IMR-90 (cell line): ENCODE measurements at regions not wholly inside any gene's neighbourhood (a gene's known extent, or its start where the extent isn't known, plus 50 kb on each side); places are given as distances from the start of the nearest gene placed in this dataset.

Experiments used
- ATAC-seq: fragments of 200-7000 bp; cut with Tn5 transposase; 2 replicates; pipeline ENCODE4 v1.9.1; 2020; ENCODE audit warnings: low read depth, mild to moderate bottlenecking, moderate library complexity
- BruUV-seq: library from RNA; stranded (reverse); fragments of 400-500 nt; replicated peaks from 2 replicates; lab custom pipeline; 2021; lab: Mats Ljungman, UMichigan
- CTCF ChIA-PET: fragments of 300-600 bp; formaldehyde crosslinking; extraction: SDS; loops from one replicate; lab custom pipeline; 2021; ENCODE audit warnings: antibody characterized with exemption; lab: Yijun Ruan, JAX
- POLR2A ChIA-PET: fragments of 300-600 bp; sonication (Branson Sonifier 250); formaldehyde crosslinking; loops from one replicate; lab custom pipeline; 2022; ENCODE audit warnings: antibody characterized with exemption; ENCODE audit not compliant: unreplicated experiment; lab: Charles Lee
- DNase-seq: peaks from one replicate; pipeline ENCODE4 v3.0.0; 2013
- H2AFZ ChIP-seq: replicated peaks from 2 replicates; pipeline ENCODE3; 2013; ENCODE audit warnings: low read length, mild to moderate bottlenecking; ENCODE audit not compliant: poor library complexity
- H2AK5ac ChIP-seq: 2 replicates; pipeline ENCODE4 v1.6.1; 2013; ENCODE audit warnings: low read depth, low read length, inconsistent platforms
- H2AK9ac ChIP-seq: replicated peaks from 2 replicates; pipeline ENCODE3; 2013; ENCODE audit warnings: mild to moderate bottlenecking, low read depth, low read length, moderate library complexity; ENCODE audit not compliant: poor library complexity
- H2BK120ac ChIP-seq: 2 replicates; pipeline ENCODE4 v1.6.1; 2013; ENCODE audit warnings: low read depth, low read length, inconsistent platforms
- H2BK15ac ChIP-seq: 3 replicates; pipeline ENCODE4 v1.6.1; 2013; ENCODE audit warnings: low read depth, low read length, inconsistent platforms
- H2BK20ac ChIP-seq: 2 replicates; pipeline ENCODE4 v1.6.1; 2013; ENCODE audit warnings: low read depth, mild to moderate bottlenecking, inconsistent platforms, low read length, moderate library complexity
- H2BK5ac ChIP-seq: 2 replicates; pipeline ENCODE4 v1.6.1; 2013; ENCODE audit warnings: mild to moderate bottlenecking, low read depth, low read length, inconsistent platforms; ENCODE audit not compliant: poor library complexity, severe bottlenecking
- H3K14ac ChIP-seq: replicated peaks from 2 replicates; pipeline ENCODE4 v1.6.1; 2013; ENCODE audit warnings: low read depth, low read length, inconsistent platforms
- H3K18ac ChIP-seq: 2 replicates; pipeline ENCODE4 v1.6.1; 2013; ENCODE audit warnings: low read depth, low read length, control low read depth
- H3K23ac ChIP-seq: 2 replicates; pipeline ENCODE4 v1.6.1; 2013; ENCODE audit warnings: low read depth, low read length, inconsistent platforms
- H3K27ac ChIP-seq: 2 replicates; pipeline ENCODE4 v1.5.1; 2013; ENCODE audit warnings: mild to moderate bottlenecking, control low read depth, low read length; ENCODE audit not compliant: insufficient read depth
- H3K27me3 ChIP-seq: 2 replicates; pipeline ENCODE4 v1.6.1; 2013; ENCODE audit warnings: low read length; ENCODE audit not compliant: control insufficient read depth, insufficient read depth
- H3K36me3 ChIP-seq: 2 replicates; pipeline ENCODE4 v1.6.1; 2013; ENCODE audit warnings: low read length, mixed read lengths; ENCODE audit not compliant: control insufficient read depth, insufficient read depth
- H3K4ac ChIP-seq: 2 replicates; pipeline ENCODE4 v1.6.1; 2013; ENCODE audit warnings: low read depth, low read length, inconsistent platforms
- H3K4me1 ChIP-seq: 2 replicates; pipeline ENCODE4 v1.6.1; 2013; ENCODE audit warnings: low read length, mixed read lengths; ENCODE audit not compliant: control insufficient read depth, insufficient read depth
- H3K4me2 ChIP-seq: 2 replicates; pipeline ENCODE4 v1.6.1; 2013; ENCODE audit warnings: low read depth, mild to moderate bottlenecking, control low read depth, low read length, moderate library complexity
- H3K4me3 ChIP-seq: 2 replicates; pipeline ENCODE4 v1.5.1; 2013; ENCODE audit warnings: low read depth, mild to moderate bottlenecking, control low read depth, low read length, moderate library complexity; ENCODE audit not compliant: insufficient read depth
- H3K56ac ChIP-seq: 2 replicates; pipeline ENCODE4 v1.6.1; 2013; ENCODE audit warnings: low read length, inconsistent platforms; ENCODE audit not compliant: insufficient read depth; ENCODE audit errors: extremely low read depth
- H3K79me1 ChIP-seq, 2 experiments: 2 replicates each; pipeline ENCODE4 v1.6.1; 2013; ENCODE audit warnings: low read length in 2 of 2, inconsistent platforms in 1 of 2, low read depth in 1 of 2
- H3K9ac ChIP-seq: 2 replicates; pipeline ENCODE4 v1.6.1; 2013; ENCODE audit warnings: low read depth, low read length, control low read depth
- H3K9me1 ChIP-seq: 2 replicates; pipeline ENCODE4 v1.6.1; 2013; ENCODE audit warnings: low read length, inconsistent platforms; ENCODE audit not compliant: insufficient read depth
- H3K9me3 ChIP-seq: 2 replicates; pipeline ENCODE4 v1.6.1; 2013; ENCODE audit warnings: low read length; ENCODE audit not compliant: control insufficient read depth, insufficient read depth
- H4K20me1 ChIP-seq: 2 replicates; pipeline ENCODE4 v1.6.1; 2013; ENCODE audit warnings: low read length, inconsistent platforms; ENCODE audit not compliant: insufficient read depth
- H4K5ac ChIP-seq: 2 replicates; pipeline ENCODE4 v1.6.1; 2013; ENCODE audit warnings: mild to moderate bottlenecking, low read depth, low read length, control low read depth
- H4K8ac ChIP-seq, 2 experiments: 2 replicates each; pipeline ENCODE4 v1.6.1; 2013; ENCODE audit warnings: low read depth in 2 of 2, low read length in 2 of 2, control low read depth in 1 of 2, inconsistent platforms in 1 of 2
- H4K91ac ChIP-seq: 2 replicates; pipeline ENCODE4 v1.6.1; 2013; ENCODE audit warnings: low read depth, low read length, inconsistent platforms; ENCODE audit not compliant: insufficient read depth
- BHLHE40 ChIP-seq: fragments of 150-350 bp; IDR thresholded peaks from 2 replicates; pipeline ENCODE4 v1.6.1; 2016; ENCODE audit warnings: mild to moderate bottlenecking, low read depth, low read length
- CEBPB ChIP-seq: IDR thresholded peaks from 2 replicates; pipeline ENCODE4 v1.6.1; 2012; ENCODE audit warnings: low read depth, low read length, improper control_type of control experiment
- CHD1 ChIP-seq: IDR thresholded peaks from 2 replicates; pipeline ENCODE4 v1.6.1; 2012; ENCODE audit warnings: low read depth, low read length, improper control_type of control experiment
- FOS ChIP-seq: fragments of 150-350 bp; IDR thresholded peaks from 2 replicates; pipeline ENCODE4 v1.6.1; 2016; ENCODE audit warnings: low read depth, low read length
- MAFK ChIP-seq: IDR thresholded peaks from 2 replicates; pipeline ENCODE4 v1.6.1; 2012; ENCODE audit warnings: low read depth, low read length, improper control_type of control experiment
- MAZ ChIP-seq: IDR thresholded peaks from 2 replicates; pipeline ENCODE4 v1.6.1; 2012; ENCODE audit warnings: low read depth, mild to moderate bottlenecking, low read length, improper control_type of control experiment, moderate library complexity, borderline replicate concordance
- MXI1 ChIP-seq: IDR thresholded peaks from 2 replicates; pipeline ENCODE4 v1.6.1; 2012; ENCODE audit warnings: low read depth, mild to moderate bottlenecking, low read length, moderate library complexity, borderline replicate concordance
- NFE2L2 ChIP-seq: fragments of 150-350 bp; IDR thresholded peaks from 2 replicates; pipeline ENCODE4 v1.6.1; 2016; ENCODE audit warnings: low read depth, mild to moderate bottlenecking, low read length
- POLR2A ChIP-seq: IDR thresholded peaks from 2 replicates; pipeline ENCODE4 v1.6.1; 2012; ENCODE audit warnings: mild to moderate bottlenecking, low read depth, low read length
- RAD21 ChIP-seq: IDR thresholded peaks from 2 replicates; pipeline ENCODE4 v1.6.1; 2012; ENCODE audit warnings: low read length, improper control_type of control experiment
- RCOR1 ChIP-seq: IDR thresholded peaks from 2 replicates; pipeline ENCODE4 v1.6.1; 2012; ENCODE audit warnings: mild to moderate bottlenecking, low read length, improper control_type of control experiment; ENCODE audit not compliant: insufficient replicate concordance
- RFX5 ChIP-seq: IDR thresholded peaks from 2 replicates; pipeline ENCODE4 v1.8.0; 2012; ENCODE audit warnings: low read depth, mild to moderate bottlenecking, low read length, moderate library complexity
- SMC3 ChIP-seq: fragments of 150-350 bp; IDR thresholded peaks from 2 replicates; pipeline ENCODE4 v1.6.1; 2016; ENCODE audit warnings: low read depth, mild to moderate bottlenecking, antibody characterized with exemption, low read length, moderate library complexity
- WGBS, 2 experiments: methylation state at CpG; one replicate each; pipeline versions ENCODE4 v1.1.5 to v1.1.7; 2013; ENCODE audit warnings: missing lambda C conversion rate in 2 of 2; ENCODE audit not compliant: insufficient read length in 1 of 2; ENCODE audit errors: extremely low coverage in 2 of 2; 5-methylcytosine and 5-hydroxymethylcytosine counted together
- dilution Hi-C: fragments of 300-500 bp; cut with HindIII; formaldehyde crosslinking; loops from one replicate; pipeline ENCODE4 v1.14.3; 2018; ENCODE audit warnings: low sequenced_read_pairs; ENCODE audit not compliant: unreplicated experiment
- in situ Hi-C: fragments of 300-500 bp; cut with MboI; formaldehyde crosslinking; loops from 3 replicates; pipeline ENCODE4 v1.14.3; 2019; ENCODE audit warnings: low sequenced_read_pairs, inconsistent platforms, mixed read lengths
- intact Hi-C: fragments of 100-400 bp; cut with micrococcal nuclease; formaldehyde crosslinking; loops from 2 replicates; pipeline ENCODE4 v1.10.0; 2022
- TF ChIP-seq, protein P1 (sequence below): fragments of 150-350 bp; IDR thresholded peaks from 2 replicates; pipeline ENCODE4 v1.6.1; 2016; ENCODE audit warnings: low read depth, mild to moderate bottlenecking, low read length, moderate library complexity, borderline replicate concordance
- TF ChIP-seq, protein P2 (sequence below): fragments of 150-350 bp; IDR thresholded peaks from 2 replicates; pipeline ENCODE4 v1.6.1; 2017; ENCODE audit warnings: mild to moderate bottlenecking, antibody characterized with exemption, low read length, low read depth
- TF ChIP-seq, protein P3 (sequence below): conservative IDR thresholded peaks from 2 replicates; pipeline ENCODE4 v1.5.1; 2012; ENCODE audit warnings: mild to moderate bottlenecking, low read depth, low read length, improper control_type of control experiment

DNA sequence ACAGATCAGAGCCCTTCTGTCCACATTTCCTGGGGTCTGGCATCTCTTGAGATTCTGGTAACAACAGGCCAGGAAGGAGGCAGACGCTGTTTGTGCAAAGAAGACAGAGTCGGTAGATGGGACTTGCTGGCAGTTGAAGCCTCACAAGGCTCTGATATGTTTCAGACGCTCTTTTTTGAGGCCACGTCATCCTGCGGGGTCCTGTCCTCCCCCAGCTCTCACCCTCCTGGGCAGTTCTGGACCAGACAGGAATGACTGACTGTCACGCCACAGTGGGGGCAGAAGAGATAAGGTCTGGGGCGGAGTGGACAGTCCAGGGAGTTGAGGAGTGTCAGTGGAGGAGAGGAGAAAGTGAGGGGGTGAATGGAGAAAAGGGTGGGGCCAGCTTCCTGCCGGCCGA lies 87.1 kb upstream of the SULF2 start:
- H3K9me3 ChIP-seq: no peaks in the 10 kb centered on the region
- H3K27ac ChIP-seq: no peak overlapping the region
- no peak overlapping the region for H2BK15ac ChIP-seq
- no peak overlapping the region for H3K4me3 ChIP-seq
- BruUV-seq: no TSS peak
- CTCF ChIA-PET: no interaction called here
- no peaks in the 10 kb centered on the region for H3K79me1 ChIP-seq
- DNase-seq (no peak), ATAC-seq (no peak)
- no peaks in the 10 kb centered on the region for H3K36me3 ChIP-seq
- H3K56ac ChIP-seq: no peak overlapping the region
- no peaks in the 10 kb centered on the region for H4K20me1 ChIP-seq
- no peaks in the 10 kb centered on the region for H3K9me1 ChIP-seq
- H3K9ac ChIP-seq: no peak overlapping the region
- no peak overlapping the region for H3K14ac ChIP-seq
- no peak overlapping the region for H4K8ac ChIP-seq
- no peak overlapping the region for H2BK120ac ChIP-seq
- no peak overlapping the region for H2AFZ ChIP-seq
- H4K5ac ChIP-seq: no peak overlapping the region
- peaks cover 6% of the 10 kb centered on the region; the same call in 1 of the 2 replicates for H3K27me3 ChIP-seq
- POLR2A ChIA-PET: no interaction called here
- H3K4ac ChIP-seq: no peak overlapping the region
- dilution Hi-C loops: no loop called here
- in situ Hi-C loops: no loop called here
- H2BK20ac ChIP-seq: no peak overlapping the region
- H3K4me1 ChIP-seq: no peaks in the 10 kb centered on the region
- H2AK9ac ChIP-seq: no peak overlapping the region
- H2AK5ac ChIP-seq: no peak overlapping the region
- TF ChIP-seq RFX5 (no peak), BHLHE40 (no peak), MAZ (no peak), RAD21 (no peak), MXI1 (no peak), POLR2A (no peak), CHD1 (no peak), CEBPB (no peak), RCOR1 (no peak), SMC3 (no peak), MAFK (no peak), FOS (no peak), NFE2L2 (no peak)
- TF ChIP-seq, protein P1, sequence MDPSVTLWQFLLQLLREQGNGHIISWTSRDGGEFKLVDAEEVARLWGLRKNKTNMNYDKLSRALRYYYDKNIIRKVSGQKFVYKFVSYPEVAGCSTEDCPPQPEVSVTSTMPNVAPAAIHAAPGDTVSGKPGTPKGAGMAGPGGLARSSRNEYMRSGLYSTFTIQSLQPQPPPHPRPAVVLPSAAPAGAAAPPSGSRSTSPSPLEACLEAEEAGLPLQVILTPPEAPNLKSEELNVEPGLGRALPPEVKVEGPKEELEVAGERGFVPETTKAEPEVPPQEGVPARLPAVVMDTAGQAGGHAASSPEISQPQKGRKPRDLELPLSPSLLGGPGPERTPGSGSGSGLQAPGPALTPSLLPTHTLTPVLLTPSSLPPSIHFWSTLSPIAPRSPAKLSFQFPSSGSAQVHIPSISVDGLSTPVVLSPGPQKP: no peak
- TF ChIP-seq, protein P2, sequence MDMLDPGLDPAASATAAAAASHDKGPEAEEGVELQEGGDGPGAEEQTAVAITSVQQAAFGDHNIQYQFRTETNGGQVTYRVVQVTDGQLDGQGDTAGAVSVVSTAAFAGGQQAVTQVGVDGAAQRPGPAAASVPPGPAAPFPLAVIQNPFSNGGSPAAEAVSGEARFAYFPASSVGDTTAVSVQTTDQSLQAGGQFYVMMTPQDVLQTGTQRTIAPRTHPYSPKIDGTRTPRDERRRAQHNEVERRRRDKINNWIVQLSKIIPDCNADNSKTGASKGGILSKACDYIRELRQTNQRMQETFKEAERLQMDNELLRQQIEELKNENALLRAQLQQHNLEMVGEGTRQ: no peak
- TF ChIP-seq, protein P3, sequence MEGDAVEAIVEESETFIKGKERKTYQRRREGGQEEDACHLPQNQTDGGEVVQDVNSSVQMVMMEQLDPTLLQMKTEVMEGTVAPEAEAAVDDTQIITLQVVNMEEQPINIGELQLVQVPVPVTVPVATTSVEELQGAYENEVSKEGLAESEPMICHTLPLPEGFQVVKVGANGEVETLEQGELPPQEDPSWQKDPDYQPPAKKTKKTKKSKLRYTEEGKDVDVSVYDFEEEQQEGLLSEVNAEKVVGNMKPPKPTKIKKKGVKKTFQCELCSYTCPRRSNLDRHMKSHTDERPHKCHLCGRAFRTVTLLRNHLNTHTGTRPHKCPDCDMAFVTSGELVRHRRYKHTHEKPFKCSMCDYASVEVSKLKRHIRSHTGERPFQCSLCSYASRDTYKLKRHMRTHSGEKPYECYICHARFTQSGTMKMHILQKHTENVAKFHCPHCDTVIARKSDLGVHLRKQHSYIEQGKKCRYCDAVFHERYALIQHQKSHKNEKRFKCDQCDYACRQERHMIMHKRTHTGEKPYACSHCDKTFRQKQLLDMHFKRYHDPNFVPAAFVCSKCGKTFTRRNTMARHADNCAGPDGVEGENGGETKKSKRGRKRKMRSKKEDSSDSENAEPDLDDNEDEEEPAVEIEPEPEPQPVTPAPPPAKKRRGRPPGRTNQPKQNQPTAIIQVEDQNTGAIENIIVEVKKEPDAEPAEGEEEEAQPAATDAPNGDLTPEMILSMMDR: no peak
- intact Hi-C loops: no loop called here
- WGBS, 2 experiments: 8% methylated on average over 2 of the region's 9 CpGs; no CpG with 5 or more reads in 1 of the 2 experiments
- no peak overlapping the region for H3K23ac ChIP-seq
- no peak overlapping the region for H4K91ac ChIP-seq
- no peak overlapping the region for H3K18ac ChIP-seq
- no peak overlapping the region for H2BK5ac ChIP-seq
- H3K4me2 ChIP-seq: no peak overlapping the region
